Mucosa of rectum (tissue), 2 donors: ENCODE measurements at regions not wholly inside any gene's neighbourhood (a gene's known extent, or its start where the extent isn't known, plus 50 kb on each side); places are given as distances from the start of the nearest gene placed in this dataset.

Source experiments
- H3K27ac ChIP-seq, 2 donors: one replicate each; pipeline ENCODE4 v1.7.0; 2013; ENCODE audit warnings: inconsistent platforms in 2 of 2, low read depth in 2 of 2, low read length in 2 of 2
- H3K27me3 ChIP-seq, 2 donors: one replicate each; pipeline ENCODE4 v1.7.0; 2013; ENCODE audit warnings: low read length in 2 of 2; ENCODE audit not compliant: control insufficient read depth in 2 of 2, insufficient read depth in 2 of 2
- H3K36me3 ChIP-seq, 2 donors: one replicate each; pipeline ENCODE4 v1.7.0; 2013; ENCODE audit warnings: low read length in 2 of 2; ENCODE audit not compliant: control insufficient read depth in 2 of 2, insufficient read depth in 2 of 2
- H3K4me1 ChIP-seq, 2 donors: one replicate each; pipeline ENCODE4 v1.7.0; 2013; ENCODE audit warnings: low read length in 2 of 2, mild to moderate bottlenecking in 1 of 2; ENCODE audit not compliant: control insufficient read depth in 2 of 2, insufficient read depth in 2 of 2
- H3K4me3 ChIP-seq, 2 donors: one replicate each; pipeline ENCODE4 v1.7.0; 2013; ENCODE audit warnings: low read length in 2 of 2
- H3K9ac ChIP-seq, 2 donors: one replicate each; pipeline ENCODE4 v1.7.0; 2013; ENCODE audit warnings: low read length in 2 of 2, low read depth in 1 of 2, mild to moderate bottlenecking in 1 of 2
- H3K9me3 ChIP-seq, 2 donors: one replicate each; pipeline ENCODE4 v1.7.0; 2013; ENCODE audit warnings: low read length in 2 of 2; ENCODE audit not compliant: control insufficient read depth in 2 of 2
- donor health status: healthy.
- donor health status: Normal muscosa, but diverticular disease.

DNA sequence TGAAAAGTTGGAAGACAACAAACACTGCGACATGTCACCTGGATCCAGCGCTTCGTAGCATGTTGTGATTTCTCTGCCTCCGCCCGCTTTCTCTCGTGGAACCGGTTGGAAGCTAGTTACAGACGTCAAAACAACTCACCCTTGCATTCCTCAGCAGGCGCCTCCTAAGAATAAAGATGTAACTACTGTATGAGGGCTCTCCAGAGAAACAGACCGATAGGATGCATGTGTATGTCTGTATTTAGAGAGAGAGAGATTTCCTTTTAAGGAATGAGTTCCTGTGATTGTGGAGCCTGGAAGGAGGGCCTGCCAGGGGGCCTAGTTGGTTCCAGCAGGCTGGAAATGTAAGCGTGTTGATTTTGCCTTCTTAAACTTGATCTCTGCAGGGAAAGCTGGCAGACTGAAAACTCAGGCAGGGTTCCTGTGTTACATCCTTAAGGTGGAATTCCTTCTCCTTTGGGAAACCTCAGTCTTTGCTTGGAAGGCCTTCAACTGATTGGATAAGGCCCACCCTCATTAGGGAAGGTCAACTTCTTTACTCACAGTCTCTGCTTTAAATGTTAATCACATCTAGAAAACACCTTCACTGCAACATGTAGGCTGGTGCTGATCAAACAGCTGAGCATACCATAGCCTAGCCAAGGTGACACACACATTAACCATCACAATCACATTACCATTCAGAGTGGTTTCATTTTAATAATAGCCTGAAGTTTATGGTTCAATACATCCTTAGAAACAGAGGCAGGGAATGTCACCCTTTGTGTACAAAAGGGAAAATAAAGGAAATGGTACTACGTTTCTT is 163.8 kb downstream of the SYK start:
- Histone ChIP-seq H3K9me3 (no peaks in the 10 kb centered on the region), H3K9ac (no peak overlapping the region), H3K36me3 (no peaks in the 10 kb centered on the region), H3K27me3 (peaks cover 0 to 6% of the 10 kb centered on the region in 2 donors), H3K4me3 (no peak overlapping the region), H3K4me1 (peaks cover 3 to 6% of the 10 kb centered on the region in 2 donors), H3K27ac (peak overlapping the region in 1 of 2 donors; percentile 1)

DNA sequence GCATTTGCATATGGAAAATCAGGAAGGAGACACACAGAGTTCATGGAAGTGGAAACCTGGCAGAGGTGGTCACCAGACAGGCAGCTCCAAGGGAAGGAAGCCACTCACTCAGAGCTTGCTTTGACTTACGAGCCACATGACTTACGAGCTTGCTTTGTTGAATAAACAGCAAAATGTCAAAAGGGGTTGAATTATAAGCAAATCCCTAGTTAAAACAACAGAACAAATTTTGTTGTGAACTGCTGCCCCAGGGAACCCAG is 164.3 kb downstream of the SYK start:
- no peak overlapping the region for H3K4me3 ChIP-seq
- H3K9ac ChIP-seq, result no peak overlapping the region
- H3K4me1 ChIP-seq, result peaks cover 3 to 6% of the 10 kb centered on the region in 2 donors
- peaks cover 0 to 2% of the 10 kb centered on the region in 2 donors for H3K27me3 ChIP-seq
- H3K9me3 ChIP-seq, result no peaks in the 10 kb centered on the region
- no peaks in the 10 kb centered on the region for H3K36me3 ChIP-seq
- no peak overlapping the region for H3K27ac ChIP-seq

DNA sequence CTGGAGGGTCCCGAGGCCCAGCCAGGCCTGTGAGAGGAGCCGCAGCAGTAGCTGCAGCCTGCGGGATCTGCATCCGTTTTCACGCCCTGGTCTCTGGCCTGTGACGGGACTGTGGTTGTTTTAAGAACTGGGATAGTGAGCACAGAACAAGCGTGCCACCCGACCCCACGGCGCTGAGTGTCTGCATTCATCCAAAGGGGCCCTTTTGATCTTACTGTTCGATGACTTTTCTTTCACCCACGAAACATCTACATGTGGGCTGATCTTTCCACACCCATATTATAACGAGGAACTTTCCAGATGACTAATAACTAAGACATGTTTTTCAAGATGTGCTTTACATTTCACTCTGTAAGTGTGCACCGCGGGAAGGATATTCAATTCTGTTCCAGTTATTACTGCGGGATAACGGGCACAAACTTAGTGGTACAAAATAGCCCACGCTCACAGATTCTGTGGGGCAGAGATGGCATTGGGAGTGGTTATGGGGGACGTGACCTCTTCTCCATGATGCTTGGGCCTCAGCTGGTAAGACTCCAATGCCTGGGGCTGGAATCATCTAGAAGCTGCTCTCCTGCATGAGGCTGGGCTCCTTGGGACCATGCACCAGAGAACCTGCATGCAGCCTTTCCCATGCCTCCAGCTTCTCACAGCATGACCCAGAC is 165.0 kb downstream of the SYK start:
- Histone ChIP-seq H3K4me3 (no peak overlapping the region), H3K36me3 (no peaks in the 10 kb centered on the region), H3K9me3 (no peaks in the 10 kb centered on the region), H3K9ac (no peak overlapping the region), H3K27me3 (peaks cover 0 to 2% of the 10 kb centered on the region in 2 donors), H3K27ac (no peak overlapping the region), H3K4me1 (peaks cover 3 to 6% of the 10 kb centered on the region in 2 donors)

DNA sequence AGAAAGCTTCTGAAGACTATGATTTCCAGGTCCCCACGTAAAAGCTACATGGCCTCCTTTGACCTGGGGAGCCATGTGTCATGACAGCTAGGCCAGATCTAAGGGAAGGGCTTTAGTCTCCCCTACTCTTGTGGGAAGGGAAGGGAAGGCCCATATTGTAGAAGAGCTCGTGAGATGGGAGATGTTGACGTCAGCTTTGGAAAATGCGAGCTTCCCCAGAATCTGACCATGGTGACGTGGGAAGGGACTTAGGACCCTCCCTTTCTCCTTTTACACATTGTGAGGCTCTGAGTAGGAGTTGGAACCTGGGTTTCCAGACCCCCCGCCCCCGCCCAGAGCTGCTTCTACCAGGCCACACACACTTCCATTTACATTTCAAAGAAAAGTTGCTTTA is 165.5 kb downstream of the SYK start:
- H3K27ac ChIP-seq, result no peak overlapping the region

DNA sequence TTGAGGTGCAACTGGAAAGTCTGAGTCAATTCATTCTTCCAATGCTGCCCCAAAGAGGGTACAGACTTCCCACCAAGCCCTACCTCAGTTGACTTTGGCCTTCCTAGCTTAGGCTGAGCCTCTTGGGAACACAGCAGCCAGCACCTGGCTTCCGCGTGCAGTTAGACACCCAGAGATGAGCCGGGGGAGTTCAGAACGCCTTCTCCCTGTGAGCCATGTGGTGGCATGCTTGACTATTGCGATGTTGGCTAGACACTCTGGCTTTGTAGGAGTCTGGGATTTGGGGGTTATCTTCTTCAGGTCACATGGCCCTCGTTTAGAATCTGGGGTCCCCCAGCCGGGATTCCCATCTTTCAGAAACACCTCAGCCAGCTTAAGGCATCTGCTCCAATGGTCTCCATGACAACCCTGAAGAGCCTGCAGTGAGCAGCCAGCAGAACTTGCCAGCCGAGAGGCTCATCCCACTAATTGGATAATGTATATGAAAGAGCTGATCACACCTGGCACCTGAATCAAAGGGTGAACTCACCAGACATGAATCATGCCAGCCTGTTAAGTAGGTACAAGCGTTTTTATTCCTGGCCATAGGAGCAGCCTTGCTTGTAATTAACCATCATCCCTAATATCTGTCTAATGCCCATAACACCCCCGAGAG is 167.5 kb downstream of the SYK start:
- Histone ChIP-seq H3K9me3 (no peaks in the 10 kb centered on the region), H3K27me3 (peaks cover 0 to 2% of the 10 kb centered on the region in 2 donors), H3K4me3 (no peak overlapping the region), H3K9ac (no peak overlapping the region), H3K4me1 (peaks cover under 1 to 6% of the 10 kb centered on the region in 2 donors), H3K27ac (no peak overlapping the region), H3K36me3 (no peaks in the 10 kb centered on the region)

More for the DNA sequence above, 165.5 kb downstream of the SYK start:
- Histone ChIP-seq H3K4me1 (peaks cover 3 to 6% of the 10 kb centered on the region in 2 donors), H3K4me3 (no peak overlapping the region), H3K9me3 (no peaks in the 10 kb centered on the region), H3K27me3 (peaks cover 0 to 2% of the 10 kb centered on the region in 2 donors), H3K9ac (no peak overlapping the region), H3K36me3 (no peaks in the 10 kb centered on the region)

DNA sequence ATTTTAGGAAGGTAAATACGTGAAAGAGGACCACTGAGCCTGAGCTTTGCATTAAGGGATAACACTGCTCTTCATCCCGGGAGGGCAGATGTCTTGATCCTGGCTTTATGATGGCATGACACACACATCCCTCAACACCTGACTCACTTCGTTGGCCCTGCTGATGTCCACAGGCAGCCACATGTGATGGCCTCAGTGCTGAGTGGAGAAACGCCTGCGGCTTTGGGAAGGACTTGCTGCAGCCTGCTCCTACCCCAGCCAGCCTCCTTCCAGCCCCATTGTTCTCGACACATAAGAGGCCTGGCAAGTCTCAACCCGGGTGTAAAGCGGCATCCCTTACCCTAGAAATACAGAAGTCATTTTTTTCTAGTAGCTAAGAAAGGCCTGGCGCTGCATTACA is 169.0 kb downstream of the SYK start:
- H3K27ac ChIP-seq, result no peak overlapping the region

DNA sequence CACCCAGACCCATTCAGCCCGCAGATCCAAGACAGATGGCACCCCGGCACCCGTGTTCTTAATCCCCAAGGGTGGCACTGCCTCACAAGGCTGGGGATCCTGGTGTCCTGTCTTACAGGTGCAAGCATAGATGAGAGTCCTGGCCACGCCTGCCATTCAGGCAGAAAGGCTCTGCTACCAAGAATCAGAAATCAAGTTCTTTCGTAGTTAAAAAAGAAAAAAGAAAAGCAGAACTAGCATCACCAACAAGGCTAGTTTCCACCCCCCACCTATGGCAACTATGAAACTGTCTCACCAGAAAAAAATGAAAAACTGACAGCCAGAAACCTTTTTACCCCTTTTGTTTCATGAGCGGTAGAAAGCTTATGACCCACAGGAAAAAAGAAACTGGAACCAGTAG is 170.4 kb downstream of the SYK start:
- Histone ChIP-seq H3K9me3 (no peaks in the 10 kb centered on the region), H3K9ac (no peak overlapping the region), H3K27ac (peak overlapping the region; percentile 12 to 49), H3K36me3 (no peaks in the 10 kb centered on the region), H3K4me1 (no peaks in the 10 kb centered on the region), H3K27me3 (no peaks in the 10 kb centered on the region), H3K4me3 (no peak overlapping the region)

More for the DNA sequence above, 169.0 kb downstream of the SYK start:
- no peak overlapping the region for H3K4me3 ChIP-seq
- H3K27me3 ChIP-seq, result no peaks in the 10 kb centered on the region
- no peaks in the 10 kb centered on the region for H3K36me3 ChIP-seq
- no peaks in the 10 kb centered on the region for H3K9me3 ChIP-seq
- H3K9ac ChIP-seq, result no peak overlapping the region
- H3K4me1 ChIP-seq, result no peaks in the 10 kb centered on the region

DNA sequence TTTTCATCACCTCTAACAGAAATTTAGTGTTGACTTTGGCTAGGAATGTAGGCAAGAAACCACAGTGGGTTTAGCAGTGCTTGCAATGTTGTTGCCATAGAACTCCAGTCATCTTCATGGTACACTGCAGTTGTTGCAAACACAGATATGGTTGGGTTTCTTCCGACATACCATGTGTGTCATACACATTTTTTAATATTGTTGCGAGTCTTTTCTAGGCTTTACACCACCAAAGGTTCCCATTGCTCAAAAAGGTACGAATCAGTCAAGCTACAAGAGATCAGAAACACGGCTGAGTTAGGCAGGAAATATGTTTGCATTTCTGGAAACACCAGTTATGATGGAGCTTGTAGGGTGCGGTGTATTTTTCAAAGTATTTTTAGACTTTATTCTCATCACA is 172.4 kb downstream of the SYK start:
- Histone ChIP-seq H3K9ac (no peak overlapping the region), H3K9me3 (no peaks in the 10 kb centered on the region), H3K36me3 (no peaks in the 10 kb centered on the region), H3K27ac (peak overlapping the region; percentile 17 to 62), H3K4me3 (no peak overlapping the region), H3K4me1 (no peaks in the 10 kb centered on the region), H3K27me3 (no peaks in the 10 kb centered on the region)

DNA sequence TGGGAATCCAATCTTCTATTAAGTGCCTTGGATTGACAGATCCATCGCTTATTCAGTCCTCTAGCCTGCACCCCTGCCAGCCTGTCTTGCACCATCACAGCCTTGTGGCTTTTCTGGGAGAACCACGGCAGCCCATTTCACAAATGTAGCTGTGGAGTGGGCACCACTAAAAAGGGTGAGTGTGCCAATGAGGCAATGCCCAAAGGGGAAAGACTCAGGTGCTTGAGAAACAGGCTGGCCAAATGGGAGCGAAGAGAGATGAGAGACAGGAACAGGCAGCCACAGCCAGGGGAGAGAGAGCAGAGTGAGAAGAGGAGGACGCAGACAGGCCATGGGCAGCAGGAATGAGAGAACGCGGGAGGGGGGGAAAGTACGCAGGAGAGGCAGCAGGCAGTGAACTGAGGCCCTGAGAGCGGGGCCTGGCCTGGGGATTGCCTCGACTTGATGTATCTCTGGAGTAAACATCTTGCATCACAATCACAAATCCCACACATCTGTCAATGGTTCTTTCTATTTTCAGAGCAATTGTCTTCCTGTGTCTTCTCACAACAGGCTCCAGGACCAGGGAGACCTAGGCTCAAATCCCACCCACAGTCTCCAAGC is 173.1 kb downstream of the SYK start:
- H3K36me3 ChIP-seq, result no peaks in the 10 kb centered on the region
- H3K9me3 ChIP-seq, result no peaks in the 10 kb centered on the region
- H3K27ac ChIP-seq, result peak overlapping the region in 1 of 2 donors; percentile 59
- no peaks in the 10 kb centered on the region for H3K4me1 ChIP-seq
- H3K9ac ChIP-seq, result no peak overlapping the region
- H3K27me3 ChIP-seq, result no peaks in the 10 kb centered on the region
- no peak overlapping the region for H3K4me3 ChIP-seq
